PC-3 (cell line): ENCODE measurements at regions not wholly inside any gene's neighbourhood (a gene's known extent, or its start where the extent isn't known, plus 50 kb on each side); places are given as distances from the start of the nearest gene placed in this dataset.

Experiments used
- CTCF ChIP-seq: fragments of 300-600 bp; sonication (generic); conservative IDR thresholded peaks from 2 replicates; pipeline ENCODE4 v1.5.1; 2017; ENCODE audit warnings: antibody characterized with exemption, low read depth, mild to moderate bottlenecking, low read length
- EZH2 ChIP-seq: fragments of 300-600 bp; sonication (generic); IDR thresholded peaks from one replicate; pipeline ENCODE4 v1.6.1; 2017; ENCODE audit warnings: antibody characterized with exemption, mild to moderate bottlenecking, low read length; ENCODE audit not compliant: unreplicated experiment

- TF ChIP-seq CTCF (no peak), EZH2 (no peak)
These were observed 224.7 kb upstream of the POU1F1 start for GRCh38 chr3:87501076-87501475.
